K562 (cell line): ENCODE measurements at regions not wholly inside any gene's neighbourhood (a gene's known extent, or its start where the extent isn't known, plus 50 kb on each side); places are given as distances from the start of the nearest gene placed in this dataset.

Experiments
- FOXJ2 ChIP-seq: fragments of 200-800 bp; sonication (Bioruptor generic); IDR thresholded peaks from 2 replicates; pipeline ENCODE4 v1.6.1; 2016; ENCODE audit warnings: missing genetic modification characterization, missing compliant biosample characterization
- TF ChIP-seq, protein P1 (sequence below): fragments of 200-600 bp; sonication (generic); IDR thresholded peaks from one replicate; pipeline ENCODE4 v1.6.1; 2012; ENCODE audit warnings: mild to moderate bottlenecking, low read depth, low read length, inconsistent platforms
- TF ChIP-seq, protein P2 (sequence below): sonication (generic); formaldehyde crosslinking; IDR thresholded peaks from 2 replicates; pipeline ENCODE4 v1.8.0; 2022; ENCODE audit warnings: mild to moderate bottlenecking, low read depth, missing genetic modification reagents

GRCh38 chr10:121041499-121041898, 190.3 kb downstream of the WDR11 start (continued):
- TF ChIP-seq, protein P1, sequence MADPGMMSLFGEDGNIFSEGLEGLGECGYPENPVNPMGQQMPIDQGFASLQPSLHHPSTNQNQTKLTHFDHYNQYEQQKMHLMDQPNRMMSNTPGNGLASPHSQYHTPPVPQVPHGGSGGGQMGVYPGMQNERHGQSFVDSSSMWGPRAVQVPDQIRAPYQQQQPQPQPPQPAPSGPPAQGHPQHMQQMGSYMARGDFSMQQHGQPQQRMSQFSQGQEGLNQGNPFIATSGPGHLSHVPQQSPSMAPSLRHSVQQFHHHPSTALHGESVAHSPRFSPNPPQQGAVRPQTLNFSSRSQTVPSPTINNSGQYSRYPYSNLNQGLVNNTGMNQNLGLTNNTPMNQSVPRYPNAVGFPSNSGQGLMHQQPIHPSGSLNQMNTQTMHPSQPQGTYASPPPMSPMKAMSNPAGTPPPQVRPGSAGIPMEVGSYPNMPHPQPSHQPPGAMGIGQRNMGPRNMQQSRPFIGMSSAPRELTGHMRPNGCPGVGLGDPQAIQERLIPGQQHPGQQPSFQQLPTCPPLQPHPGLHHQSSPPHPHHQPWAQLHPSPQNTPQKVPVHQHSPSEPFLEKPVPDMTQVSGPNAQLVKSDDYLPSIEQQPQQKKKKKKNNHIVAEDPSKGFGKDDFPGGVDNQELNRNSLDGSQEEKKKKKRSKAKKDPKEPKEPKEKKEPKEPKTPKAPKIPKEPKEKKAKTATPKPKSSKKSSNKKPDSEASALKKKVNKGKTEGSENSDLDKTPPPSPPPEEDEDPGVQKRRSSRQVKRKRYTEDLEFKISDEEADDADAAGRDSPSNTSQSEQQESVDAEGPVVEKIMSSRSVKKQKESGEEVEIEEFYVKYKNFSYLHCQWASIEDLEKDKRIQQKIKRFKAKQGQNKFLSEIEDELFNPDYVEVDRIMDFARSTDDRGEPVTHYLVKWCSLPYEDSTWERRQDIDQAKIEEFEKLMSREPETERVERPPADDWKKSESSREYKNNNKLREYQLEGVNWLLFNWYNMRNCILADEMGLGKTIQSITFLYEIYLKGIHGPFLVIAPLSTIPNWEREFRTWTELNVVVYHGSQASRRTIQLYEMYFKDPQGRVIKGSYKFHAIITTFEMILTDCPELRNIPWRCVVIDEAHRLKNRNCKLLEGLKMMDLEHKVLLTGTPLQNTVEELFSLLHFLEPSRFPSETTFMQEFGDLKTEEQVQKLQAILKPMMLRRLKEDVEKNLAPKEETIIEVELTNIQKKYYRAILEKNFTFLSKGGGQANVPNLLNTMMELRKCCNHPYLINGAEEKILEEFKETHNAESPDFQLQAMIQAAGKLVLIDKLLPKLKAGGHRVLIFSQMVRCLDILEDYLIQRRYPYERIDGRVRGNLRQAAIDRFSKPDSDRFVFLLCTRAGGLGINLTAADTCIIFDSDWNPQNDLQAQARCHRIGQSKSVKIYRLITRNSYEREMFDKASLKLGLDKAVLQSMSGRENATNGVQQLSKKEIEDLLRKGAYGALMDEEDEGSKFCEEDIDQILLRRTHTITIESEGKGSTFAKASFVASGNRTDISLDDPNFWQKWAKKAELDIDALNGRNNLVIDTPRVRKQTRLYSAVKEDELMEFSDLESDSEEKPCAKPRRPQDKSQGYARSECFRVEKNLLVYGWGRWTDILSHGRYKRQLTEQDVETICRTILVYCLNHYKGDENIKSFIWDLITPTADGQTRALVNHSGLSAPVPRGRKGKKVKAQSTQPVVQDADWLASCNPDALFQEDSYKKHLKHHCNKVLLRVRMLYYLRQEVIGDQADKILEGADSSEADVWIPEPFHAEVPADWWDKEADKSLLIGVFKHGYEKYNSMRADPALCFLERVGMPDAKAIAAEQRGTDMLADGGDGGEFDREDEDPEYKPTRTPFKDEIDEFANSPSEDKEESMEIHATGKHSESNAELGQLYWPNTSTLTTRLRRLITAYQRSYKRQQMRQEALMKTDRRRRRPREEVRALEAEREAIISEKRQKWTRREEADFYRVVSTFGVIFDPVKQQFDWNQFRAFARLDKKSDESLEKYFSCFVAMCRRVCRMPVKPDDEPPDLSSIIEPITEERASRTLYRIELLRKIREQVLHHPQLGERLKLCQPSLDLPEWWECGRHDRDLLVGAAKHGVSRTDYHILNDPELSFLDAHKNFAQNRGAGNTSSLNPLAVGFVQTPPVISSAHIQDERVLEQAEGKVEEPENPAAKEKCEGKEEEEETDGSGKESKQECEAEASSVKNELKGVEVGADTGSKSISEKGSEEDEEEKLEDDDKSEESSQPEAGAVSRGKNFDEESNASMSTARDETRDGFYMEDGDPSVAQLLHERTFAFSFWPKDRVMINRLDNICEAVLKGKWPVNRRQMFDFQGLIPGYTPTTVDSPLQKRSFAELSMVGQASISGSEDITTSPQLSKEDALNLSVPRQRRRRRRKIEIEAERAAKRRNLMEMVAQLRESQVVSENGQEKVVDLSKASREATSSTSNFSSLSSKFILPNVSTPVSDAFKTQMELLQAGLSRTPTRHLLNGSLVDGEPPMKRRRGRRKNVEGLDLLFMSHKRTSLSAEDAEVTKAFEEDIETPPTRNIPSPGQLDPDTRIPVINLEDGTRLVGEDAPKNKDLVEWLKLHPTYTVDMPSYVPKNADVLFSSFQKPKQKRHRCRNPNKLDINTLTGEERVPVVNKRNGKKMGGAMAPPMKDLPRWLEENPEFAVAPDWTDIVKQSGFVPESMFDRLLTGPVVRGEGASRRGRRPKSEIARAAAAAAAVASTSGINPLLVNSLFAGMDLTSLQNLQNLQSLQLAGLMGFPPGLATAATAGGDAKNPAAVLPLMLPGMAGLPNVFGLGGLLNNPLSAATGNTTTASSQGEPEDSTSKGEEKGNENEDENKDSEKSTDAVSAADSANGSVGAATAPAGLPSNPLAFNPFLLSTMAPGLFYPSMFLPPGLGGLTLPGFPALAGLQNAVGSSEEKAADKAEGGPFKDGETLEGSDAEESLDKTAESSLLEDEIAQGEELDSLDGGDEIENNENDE: no peak
- TF ChIP-seq FOXJ2: no peak
- TF ChIP-seq, protein P2, sequence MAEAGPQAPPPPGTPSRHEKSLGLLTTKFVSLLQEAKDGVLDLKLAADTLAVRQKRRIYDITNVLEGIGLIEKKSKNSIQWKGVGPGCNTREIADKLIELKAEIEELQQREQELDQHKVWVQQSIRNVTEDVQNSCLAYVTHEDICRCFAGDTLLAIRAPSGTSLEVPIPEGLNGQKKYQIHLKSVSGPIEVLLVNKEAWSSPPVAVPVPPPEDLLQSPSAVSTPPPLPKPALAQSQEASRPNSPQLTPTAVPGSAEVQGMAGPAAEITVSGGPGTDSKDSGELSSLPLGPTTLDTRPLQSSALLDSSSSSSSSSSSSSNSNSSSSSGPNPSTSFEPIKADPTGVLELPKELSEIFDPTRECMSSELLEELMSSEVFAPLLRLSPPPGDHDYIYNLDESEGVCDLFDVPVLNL (CRISPR knock-in tag): no peak
